GM21717 (cell line): ENCODE measurements at regions not wholly inside any gene's neighbourhood (a gene's known extent, or its start where the extent isn't known, plus 50 kb on each side); places are given as distances from the start of the nearest gene placed in this dataset.
"Not testable (repeated sequence)": the region's sequence is repeated elsewhere in the genome, so short reads cannot be mapped to it uniquely, and the experiment has no call there.

Experiments used
- ATAC-seq: cut with Tn5 transposase; IDR thresholded peaks from one replicate; pipeline ENCODE4 v1.9.1; 2021; ENCODE audit warnings: mild to moderate bottlenecking, moderate library complexity; ENCODE audit not compliant: unreplicated experiment

- no peak for ATAC-seq
Observed at GRCh38 chr6:144474290-144474689, 189.2 kb downstream of the UTRN start.

- no peak for ATAC-seq
Observed at GRCh38 chr6:144474904-144475303, 189.8 kb downstream of the UTRN start.

DNA sequence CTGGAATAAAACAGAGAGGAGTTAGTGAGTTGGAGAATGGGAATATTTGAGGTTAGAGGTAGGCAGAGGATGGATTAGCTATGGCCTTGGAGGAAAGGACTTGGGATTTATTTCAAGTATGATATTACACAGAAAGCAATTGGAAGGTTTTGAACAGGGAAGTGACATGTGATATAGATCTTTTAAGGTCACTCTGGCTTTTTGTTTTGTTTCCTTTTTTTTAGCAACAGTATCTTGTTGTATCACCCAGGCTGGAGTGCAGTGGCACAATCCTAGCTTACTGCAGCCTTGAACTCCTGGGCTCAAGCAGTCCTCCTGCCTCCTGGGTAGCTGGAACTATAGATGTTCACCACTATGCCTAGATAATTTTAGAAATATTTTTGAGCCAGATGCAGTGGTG is 190.3 kb downstream of the UTRN start:
- ATAC-seq = no peak

- no peak for ATAC-seq
Observed at GRCh38 chr6:144476286-144476685, 191.2 kb downstream of the UTRN start.

DNA sequence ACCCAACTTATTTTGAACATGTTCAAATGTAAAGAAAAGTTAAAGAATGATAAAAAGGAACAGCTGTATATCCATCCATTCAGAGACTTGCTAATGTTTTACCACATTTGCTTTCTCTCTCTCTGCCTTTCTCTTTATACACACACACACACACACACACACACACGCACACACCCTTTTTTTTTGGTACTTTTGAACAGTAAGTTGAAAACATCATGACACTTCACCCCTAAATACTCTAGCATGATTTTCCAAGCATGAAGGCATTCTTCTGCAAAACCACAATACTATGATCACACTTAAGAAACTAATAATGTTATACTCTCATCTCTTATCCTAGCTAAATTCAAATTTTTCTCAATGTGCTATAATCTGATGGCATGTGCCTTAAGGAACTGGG is 192.3 kb downstream of the UTRN start:
- ATAC-seq = no peak

DNA sequence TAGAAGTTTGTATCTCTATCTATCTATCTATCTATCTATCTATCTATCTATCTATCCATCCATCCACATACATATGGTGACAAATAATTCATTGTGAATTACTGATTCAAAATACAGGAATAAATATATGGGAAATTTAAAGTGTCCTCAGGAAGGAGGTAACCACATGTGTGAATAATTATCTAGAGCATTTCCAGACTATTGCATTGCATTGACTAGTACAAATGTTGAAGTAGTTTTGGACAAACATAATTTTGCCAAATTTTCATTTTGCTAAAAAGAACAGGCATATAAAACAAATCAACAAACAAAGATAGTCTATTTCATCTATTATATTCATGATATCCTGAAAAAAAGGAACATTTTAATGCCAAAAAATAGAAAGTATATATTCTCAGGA is 192.7 kb downstream of the UTRN start:
- ATAC-seq = no peak

- no peak for ATAC-seq
Observed at GRCh38 chr6:144478483-144478882, 193.3 kb downstream of the UTRN start.

DNA sequence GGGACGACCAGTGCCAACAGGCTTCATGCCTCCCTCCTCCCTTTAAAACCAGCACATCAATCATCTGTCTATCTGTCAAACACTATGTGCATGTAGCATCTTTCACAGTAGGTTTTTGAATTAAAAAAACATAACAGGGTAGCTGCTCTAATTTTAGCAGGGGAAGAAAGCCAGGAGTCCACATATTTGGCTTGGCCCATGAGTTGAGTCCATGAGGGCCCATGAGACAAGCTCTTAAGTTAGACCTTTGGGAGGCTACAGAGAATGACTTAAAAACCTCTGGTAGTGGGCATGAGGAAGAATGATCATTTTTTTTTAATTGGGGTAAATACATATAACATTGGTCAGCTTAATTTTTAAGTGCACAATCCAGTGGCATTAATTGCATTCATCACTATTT is 194.9 kb downstream of the UTRN start:
- no peak for ATAC-seq

- ATAC-seq = no peak
Observed at GRCh38 chr6:144480473-144480872, 195.3 kb downstream of the UTRN start.

DNA sequence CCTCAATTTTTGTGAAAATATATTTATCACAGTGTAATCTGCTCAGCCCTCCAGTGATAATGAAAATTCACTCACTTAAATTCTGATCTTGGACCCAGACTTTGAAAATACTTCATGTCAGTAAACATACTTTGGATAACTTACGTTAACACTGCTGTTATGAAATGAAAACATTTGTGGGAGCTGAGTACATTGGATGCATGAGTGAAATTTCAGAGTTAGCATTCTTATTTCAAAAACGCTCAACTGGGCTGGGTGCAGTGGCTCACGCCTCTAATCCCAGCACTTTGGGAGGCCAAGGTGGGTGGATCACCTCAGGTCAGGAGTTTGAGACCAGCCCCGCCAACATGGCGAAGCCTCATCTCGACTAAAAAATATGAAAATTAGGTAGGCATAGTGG is 196.4 kb downstream of the UTRN start:
- ATAC-seq = no peak

- peak; percentile 75 for ATAC-seq
Observed at GRCh38 chr6:144482142-144482541, 197.0 kb downstream of the UTRN start.

DNA sequence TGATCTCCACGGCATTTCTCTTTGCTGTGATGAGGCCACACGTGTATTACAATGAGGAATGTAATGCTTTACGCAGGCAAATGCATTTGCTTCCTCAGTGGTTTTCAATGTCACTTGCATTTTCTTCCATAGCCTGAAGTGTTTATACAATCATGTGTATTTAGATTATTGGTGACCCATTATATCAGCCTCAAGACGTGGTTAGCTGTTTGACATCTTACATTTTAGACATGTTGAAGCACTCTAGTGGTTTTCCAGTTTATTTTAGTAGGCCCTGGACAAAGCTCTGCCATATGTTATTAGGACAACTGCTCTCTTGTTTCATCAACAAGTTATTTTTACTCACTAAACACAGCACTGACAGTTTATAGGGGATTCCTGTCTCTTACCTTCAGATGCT is 200.4 kb downstream of the UTRN start:
- ATAC-seq = no peak

DNA sequence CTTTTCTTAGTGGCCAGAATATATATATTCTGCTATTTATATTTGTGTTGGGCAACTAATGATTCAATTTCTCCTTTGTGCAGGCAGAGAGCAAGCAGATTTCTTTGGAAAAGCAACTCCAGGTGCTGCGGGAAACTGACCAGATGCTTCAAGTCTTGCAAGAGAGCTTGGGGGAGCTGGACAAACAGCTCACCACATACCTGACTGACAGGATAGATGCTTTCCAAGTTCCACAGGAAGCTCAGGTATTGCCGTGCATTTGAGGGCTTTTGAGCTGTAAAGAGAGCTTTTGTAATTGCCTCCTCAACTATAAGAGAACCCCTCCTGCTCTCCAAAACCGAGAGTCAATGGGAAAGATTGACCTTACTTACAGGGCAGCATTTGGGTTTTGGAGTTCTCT is 203.5 kb downstream of the UTRN start:
- no peak for ATAC-seq

GRCh38 chr6:144493035-144493910 is 208.1 kb downstream of the UTRN start:
- ATAC-seq = no peak

GRCh38 chr6:144495076-144495475 is 209.9 kb downstream of the UTRN start:
- ATAC-seq = not testable (repeated sequence)

- no peak for ATAC-seq
Observed at GRCh38 chr6:144497650-144498049, 212.5 kb downstream of the UTRN start.

DNA sequence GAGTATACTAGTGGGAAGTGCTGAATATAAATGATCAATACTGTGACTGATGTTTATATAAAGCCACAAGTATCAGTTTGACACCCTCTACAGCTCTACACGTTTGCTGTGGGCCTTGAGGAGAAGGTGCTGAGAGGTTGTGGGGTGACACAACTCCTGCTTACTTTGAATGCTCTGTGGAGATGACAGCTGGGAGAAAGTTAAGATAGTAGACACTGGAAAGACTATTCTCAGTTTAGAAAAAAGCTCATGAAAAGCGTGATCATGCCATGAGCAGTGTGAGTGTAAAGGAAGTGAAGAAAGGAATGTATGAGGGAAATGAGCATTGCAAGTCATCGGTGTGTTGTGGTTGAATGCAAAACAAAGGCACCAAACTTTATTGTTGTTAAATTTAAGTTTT is 215.8 kb downstream of the UTRN start:
- no peak for ATAC-seq

DNA sequence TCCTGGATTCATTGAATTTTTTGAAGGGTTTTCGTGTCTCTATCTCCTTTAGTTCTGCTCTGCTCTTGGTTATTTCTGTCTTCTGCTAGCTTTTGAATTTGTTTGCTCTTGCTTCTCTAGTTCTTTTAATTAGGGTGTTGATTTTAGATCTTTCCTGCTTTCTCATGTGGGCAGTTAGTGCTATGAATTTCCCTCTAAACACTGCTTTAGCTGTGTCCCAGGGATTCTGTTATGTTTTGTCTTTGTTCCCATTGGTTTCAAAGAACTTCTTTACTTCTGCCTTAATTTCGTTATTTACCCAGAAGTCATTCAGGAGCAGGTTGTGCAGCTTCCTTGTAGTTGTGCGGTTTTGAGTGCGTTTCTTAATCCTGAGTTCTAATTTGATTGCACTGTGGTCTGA is 220.1 kb downstream of the UTRN start:
- not testable (repeated sequence) for ATAC-seq

- not testable (repeated sequence) for ATAC-seq
Observed at GRCh38 chr6:144506051-144506450, 220.9 kb downstream of the UTRN start.

DNA sequence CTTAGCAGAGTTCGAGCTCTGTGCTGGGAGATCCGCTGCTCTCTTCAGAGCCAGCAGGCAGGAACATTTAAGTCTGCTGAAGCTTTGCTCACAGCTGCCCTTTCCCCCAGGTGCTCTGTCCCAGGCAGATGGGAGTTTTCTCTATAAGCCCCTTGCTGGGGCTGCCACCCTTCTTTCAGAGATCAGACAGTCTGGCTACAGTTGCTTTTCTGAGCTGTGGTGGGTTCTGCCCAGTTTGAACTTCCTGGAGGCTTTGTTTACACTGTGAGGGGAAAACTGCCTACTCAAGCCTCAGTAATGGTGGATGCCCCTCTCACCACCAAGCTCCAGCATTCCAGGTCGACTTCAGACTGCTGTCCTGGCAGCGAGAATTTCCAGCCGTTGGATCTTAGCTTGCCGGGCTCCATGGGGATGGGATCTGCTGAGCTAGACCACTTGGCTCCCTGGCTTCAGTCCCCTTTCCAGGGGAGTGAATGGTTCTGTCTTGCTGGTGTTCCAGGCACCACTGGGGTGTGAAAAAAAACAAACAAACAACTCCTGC is 222.7 kb downstream of the UTRN start:
- ATAC-seq = not testable (repeated sequence)

DNA sequence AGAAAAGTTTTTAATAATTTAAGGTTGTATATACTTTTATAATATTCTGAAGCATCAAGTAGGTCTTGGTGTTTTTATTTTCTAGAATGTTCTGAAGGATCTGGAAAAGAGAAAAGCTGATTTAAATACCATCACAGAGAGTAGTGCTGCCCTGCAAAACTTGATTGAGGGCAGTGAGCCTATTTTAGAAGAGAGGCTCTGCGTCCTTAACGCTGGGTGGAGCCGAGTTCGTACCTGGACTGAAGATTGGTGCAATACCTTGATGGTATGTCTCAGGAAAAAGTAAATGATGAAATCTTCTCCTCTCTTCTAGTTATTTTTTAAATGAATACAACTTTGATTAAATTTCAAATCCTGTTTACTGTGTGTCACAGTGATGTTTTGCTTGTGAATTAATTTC is 225.7 kb downstream of the UTRN start:
- ATAC-seq = no peak

- ATAC-seq = no peak
Observed at GRCh38 chr6:144515761-144516160, 230.6 kb downstream of the UTRN start.

DNA sequence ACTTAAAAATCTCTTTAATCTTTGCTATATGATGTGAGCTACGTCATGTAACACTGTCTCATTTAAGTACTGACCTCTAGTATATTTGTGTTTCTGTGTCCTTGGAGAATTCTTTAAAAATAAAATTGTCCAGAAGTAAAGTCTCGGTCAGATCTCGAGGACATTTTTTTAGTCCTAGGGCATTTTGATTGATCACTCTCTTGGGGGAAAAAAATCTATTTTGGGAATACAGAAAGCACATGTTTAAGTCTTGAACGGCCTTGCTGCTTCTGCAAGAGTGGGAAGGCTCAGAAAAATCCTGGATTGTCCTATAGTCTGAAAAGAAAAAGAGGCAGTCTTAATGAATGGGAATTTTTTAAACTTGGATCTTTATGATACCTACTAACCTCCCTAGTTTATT is 234.3 kb downstream of the UTRN start:
- no peak for ATAC-seq
